ENCODE measurements at regions not wholly inside any gene's neighbourhood (a gene's known extent, or its start where the extent isn't known, plus 50 kb on each side); places are given as distances from the start of the nearest gene placed in this dataset.

DNA sequence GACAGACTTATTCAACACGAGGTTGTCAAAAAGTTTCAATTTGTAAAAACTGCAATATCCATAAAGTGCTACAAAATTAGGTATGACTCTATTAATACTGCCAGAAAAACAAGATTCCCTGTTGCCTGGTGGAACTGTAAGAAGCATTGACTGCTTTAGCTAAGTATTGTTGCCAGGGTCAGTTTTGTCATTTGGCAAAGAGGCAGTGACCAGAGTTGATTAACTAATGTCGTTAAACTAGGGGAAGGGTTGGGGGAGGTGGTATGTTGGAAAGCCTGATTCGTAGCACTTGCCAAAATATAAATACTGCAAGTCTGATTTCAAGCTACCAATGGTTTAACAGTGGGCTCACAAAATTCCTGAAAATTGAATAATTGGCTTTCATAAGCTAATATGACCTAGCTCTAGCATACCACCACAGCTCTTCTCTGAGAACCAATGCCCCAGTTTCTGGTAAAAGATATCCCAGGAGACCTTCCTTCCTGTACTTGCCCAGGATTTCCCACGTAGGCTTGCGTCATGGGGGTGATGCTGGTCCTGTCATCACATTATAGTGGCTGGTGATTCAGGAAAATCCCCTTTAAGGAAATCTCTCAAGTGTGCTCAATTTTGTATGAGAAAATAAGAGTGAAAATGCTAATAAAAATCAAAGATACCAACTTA is 266.4 kb upstream of the TBC1D5 start:
- TF ChIP-seq JUN (IDR thresholded peaks at IDR 0.05) = no peak
- no peak for TF ChIP-seq ESRRA (IDR thresholded peaks at IDR 0.05; ENCODE audit: borderline replicate concordance, low read length)
- TF ChIP-seq CHD4 (IDR thresholded peaks at IDR 0.05; ENCODE audit: borderline replicate concordance) = no peak
- TF ChIP-seq POLR2AphosphoS2 (conservative IDR thresholded peaks at IDR 0.05; ENCODE audit: low read length) = no peak
- TF ChIP-seq, protein P1, sequence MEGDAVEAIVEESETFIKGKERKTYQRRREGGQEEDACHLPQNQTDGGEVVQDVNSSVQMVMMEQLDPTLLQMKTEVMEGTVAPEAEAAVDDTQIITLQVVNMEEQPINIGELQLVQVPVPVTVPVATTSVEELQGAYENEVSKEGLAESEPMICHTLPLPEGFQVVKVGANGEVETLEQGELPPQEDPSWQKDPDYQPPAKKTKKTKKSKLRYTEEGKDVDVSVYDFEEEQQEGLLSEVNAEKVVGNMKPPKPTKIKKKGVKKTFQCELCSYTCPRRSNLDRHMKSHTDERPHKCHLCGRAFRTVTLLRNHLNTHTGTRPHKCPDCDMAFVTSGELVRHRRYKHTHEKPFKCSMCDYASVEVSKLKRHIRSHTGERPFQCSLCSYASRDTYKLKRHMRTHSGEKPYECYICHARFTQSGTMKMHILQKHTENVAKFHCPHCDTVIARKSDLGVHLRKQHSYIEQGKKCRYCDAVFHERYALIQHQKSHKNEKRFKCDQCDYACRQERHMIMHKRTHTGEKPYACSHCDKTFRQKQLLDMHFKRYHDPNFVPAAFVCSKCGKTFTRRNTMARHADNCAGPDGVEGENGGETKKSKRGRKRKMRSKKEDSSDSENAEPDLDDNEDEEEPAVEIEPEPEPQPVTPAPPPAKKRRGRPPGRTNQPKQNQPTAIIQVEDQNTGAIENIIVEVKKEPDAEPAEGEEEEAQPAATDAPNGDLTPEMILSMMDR (IDR thresholded peaks at IDR 0.05) = no peak
- TF ChIP-seq CBX2 (IDR thresholded peaks at IDR 0.05; ENCODE audit: borderline replicate concordance, low read depth) = no peak
- no peak for TF ChIP-seq BCL3 (IDR thresholded peaks at IDR 0.05)
- TF ChIP-seq SREBF2 (IDR thresholded peaks at IDR 0.05) = no peak
- no peak for TF ChIP-seq MYC (IDR thresholded peaks at IDR 0.05; ENCODE audit: borderline replicate concordance, low read length)
- no peak for TF ChIP-seq RARB (CRISPR knock-in tag; IDR thresholded peaks at IDR 0.05)
- TF ChIP-seq, protein P2, sequence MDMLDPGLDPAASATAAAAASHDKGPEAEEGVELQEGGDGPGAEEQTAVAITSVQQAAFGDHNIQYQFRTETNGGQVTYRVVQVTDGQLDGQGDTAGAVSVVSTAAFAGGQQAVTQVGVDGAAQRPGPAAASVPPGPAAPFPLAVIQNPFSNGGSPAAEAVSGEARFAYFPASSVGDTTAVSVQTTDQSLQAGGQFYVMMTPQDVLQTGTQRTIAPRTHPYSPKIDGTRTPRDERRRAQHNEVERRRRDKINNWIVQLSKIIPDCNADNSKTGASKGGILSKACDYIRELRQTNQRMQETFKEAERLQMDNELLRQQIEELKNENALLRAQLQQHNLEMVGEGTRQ (IDR thresholded peaks at IDR 0.05) = no peak
- TF ChIP-seq POLR2A (IDR thresholded peaks at IDR 0.05; ENCODE audit: low read length) = no peak

Data from A549 (cell line).